Stimulated activated CD8-positive, alpha-beta memory T cell treated with anti-CD3 and anti-CD28 coated beads, Interleukin-7, amount 100 ng/mL, for 24 hours (primary cell): ENCODE measurements at regions not wholly inside any gene's neighbourhood (a gene's known extent, or its start where the extent isn't known, plus 50 kb on each side); places are given as distances from the start of the nearest gene placed in this dataset.

Source experiments
- DNase-seq: peaks from one replicate; pipeline ENCODE4 v3.0.0-alpha.2; 2020; ENCODE audit warnings: low read depth

- no peak for DNase-seq
Measured at GRCh38 chrX:45743906-45744625, 543.4 kb upstream of the DIPK2B start.

- DNase-seq, result no peak
Measured at GRCh38 chrX:45743081-45743533, 542.4 kb upstream of the DIPK2B start.

- no peak for DNase-seq
Measured at GRCh38 chrX:45740291-45740690, 539.6 kb upstream of the DIPK2B start.

- no peak for DNase-seq
Measured at GRCh38 chrX:45735571-45735970, 534.9 kb upstream of the DIPK2B start.

GRCh38 chrX:45731448-45731847 is 530.8 kb upstream of the DIPK2B start:
- no peak for DNase-seq

GRCh38 chrX:45727761-45728160 is 527.1 kb upstream of the DIPK2B start:
- no peak for DNase-seq

- no peak for DNase-seq
Measured at GRCh38 chrX:45722471-45722870, 521.8 kb upstream of the DIPK2B start.

- DNase-seq, result no peak
Measured at GRCh38 chrX:45719751-45720501, 519.2 kb upstream of the DIPK2B start.

GRCh38 chrX:45718676-45719075 is 518.0 kb upstream of the DIPK2B start:
- no peak for DNase-seq

- DNase-seq, result no peak
Measured at GRCh38 chrX:45716750-45717149, 516.1 kb upstream of the DIPK2B start.

- no peak for DNase-seq
Measured at GRCh38 chrX:45715748-45716147, 515.1 kb upstream of the DIPK2B start.

- DNase-seq, result no peak
Measured at GRCh38 chrX:45714866-45715265, 514.2 kb upstream of the DIPK2B start.

GRCh38 chrX:45712067-45712466 is 511.4 kb upstream of the DIPK2B start:
- DNase-seq, result no peak

GRCh38 chrX:45711231-45711630 is 510.6 kb upstream of the DIPK2B start:
- no peak for DNase-seq

- DNase-seq, result peak; percentile 5
Measured at GRCh38 chrX:45710081-45710801, 509.6 kb upstream of the DIPK2B start.

GRCh38 chrX:45709381-45709780 is 508.7 kb upstream of the DIPK2B start:
- DNase-seq, result no peak

GRCh38 chrX:45699158-45699557 is 498.5 kb upstream of the DIPK2B start:
- DNase-seq, result no peak

- no peak for DNase-seq
Measured at GRCh38 chrX:45697591-45697990, 496.9 kb upstream of the DIPK2B start.

- no peak for DNase-seq
Measured at GRCh38 chrX:45696736-45697135, 496.1 kb upstream of the DIPK2B start.

GRCh38 chrX:45689971-45690370 is 489.3 kb upstream of the DIPK2B start:
- DNase-seq, result no peak

GRCh38 chrX:45683914-45684313 is 483.2 kb upstream of the DIPK2B start:
- DNase-seq, result no peak

- no peak for DNase-seq
Measured at GRCh38 chrX:45681891-45682290, 481.2 kb upstream of the DIPK2B start.
